Stimulated activated CD8-positive, alpha-beta memory T cell treated with anti-CD3 and anti-CD28 coated beads, Interleukin-12 subunit alpha, Interleukin-12 subunit beta, amount 100 ng/mL, for 24 hours (primary cell): ENCODE measurements at regions not wholly inside any gene's neighbourhood (a gene's known extent, or its start where the extent isn't known, plus 50 kb on each side); places are given as distances from the start of the nearest gene placed in this dataset.

Experiments used
- DNase-seq: peaks from one replicate; pipeline ENCODE4 v3.0.0-alpha.2; 2020; ENCODE audit errors: extremely low read depth

GRCh38 chr4:108365551-108365950, 196.8 kb upstream of the LEF1 start:
- no peak for DNase-seq

GRCh38 chr4:108361886-108362285, 193.2 kb upstream of the LEF1 start:
- DNase-seq, result no peak

DNA sequence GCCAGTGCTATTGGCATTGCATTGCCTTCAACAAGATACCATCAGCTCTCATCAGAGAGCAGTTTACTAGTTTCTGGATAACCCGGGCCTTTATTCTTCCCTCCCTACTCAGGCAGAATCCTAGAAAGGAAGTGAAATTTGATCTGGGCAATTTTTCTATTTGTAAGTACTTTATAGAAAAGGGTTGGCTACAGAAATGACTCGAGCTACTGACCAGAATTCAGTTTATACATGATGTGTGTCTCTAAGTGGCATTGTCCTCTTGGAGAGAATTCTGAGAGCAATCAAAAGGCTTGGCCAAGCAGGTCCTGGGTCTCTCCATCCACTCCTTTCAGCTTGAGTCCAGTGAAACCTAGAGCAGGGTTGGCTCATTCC, 192.7 kb upstream of the LEF1 start:
- no peak for DNase-seq

DNA sequence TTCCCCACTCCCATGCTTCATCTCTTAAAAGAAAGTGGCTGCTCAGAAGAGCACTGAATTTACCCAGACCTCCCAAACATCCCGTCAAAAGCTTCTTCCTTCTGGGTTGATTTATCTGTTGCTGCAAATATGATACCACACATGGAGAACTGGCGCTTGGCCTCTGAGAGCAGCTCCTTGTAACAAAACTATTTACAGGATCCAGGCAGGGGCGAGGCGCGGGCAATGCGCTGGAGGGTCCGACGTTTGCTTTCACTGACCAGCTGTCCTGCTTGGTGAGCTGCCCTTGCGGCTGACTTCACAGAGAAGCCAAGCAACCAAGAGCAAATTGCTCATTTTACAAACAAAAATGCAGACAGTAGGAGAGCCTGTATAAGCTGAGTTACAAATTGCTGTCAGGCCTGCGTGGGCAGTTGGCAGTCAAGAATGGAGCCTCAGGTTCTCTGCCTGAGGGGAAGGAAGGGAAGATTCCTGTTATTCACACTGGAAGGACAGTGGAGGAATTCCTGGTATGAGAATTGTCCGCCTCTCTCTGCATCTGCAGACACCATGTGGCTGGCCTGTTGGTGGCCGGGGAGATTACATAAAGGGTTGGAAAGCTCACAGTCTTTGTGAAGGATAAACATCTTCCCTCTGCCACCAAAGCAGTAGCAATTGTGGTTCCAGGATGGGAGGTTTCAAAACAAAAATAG, 192.2 kb upstream of the LEF1 start:
- DNase-seq, result no peak

DNA sequence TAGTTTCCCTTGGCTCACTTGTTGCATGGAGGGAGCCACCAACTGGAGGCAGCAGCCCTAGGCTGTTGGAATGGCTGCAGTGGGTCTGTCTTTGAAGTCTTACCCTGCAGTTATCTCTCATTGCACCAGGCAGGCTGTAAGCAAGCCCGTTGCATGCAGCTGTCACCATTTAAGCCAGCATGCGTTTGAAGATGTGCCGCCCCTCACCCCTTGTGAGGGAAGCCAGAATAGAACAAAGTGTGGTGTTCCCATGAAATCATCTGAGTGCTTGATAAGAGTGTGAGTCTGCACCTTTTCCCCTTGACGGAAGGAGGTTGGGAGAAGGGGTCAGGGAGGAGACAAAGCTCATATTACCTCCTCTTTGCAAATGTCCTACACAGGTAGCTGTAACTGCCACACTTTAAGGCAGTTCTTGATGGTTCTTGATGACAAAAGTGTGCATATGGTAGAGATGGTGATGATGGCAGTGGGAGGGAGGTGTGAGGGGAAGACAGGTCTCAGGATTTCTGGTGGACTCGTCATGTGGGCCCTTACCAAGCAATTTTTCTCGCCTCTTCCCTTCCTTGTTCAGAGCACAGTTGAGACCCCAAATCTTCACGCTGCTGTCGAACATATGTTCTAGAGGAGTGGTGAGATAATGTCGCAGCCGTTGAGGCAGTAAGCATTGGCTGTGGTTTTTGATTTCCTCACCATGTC, 191.4 kb upstream of the LEF1 start:
- no peak for DNase-seq

DNA sequence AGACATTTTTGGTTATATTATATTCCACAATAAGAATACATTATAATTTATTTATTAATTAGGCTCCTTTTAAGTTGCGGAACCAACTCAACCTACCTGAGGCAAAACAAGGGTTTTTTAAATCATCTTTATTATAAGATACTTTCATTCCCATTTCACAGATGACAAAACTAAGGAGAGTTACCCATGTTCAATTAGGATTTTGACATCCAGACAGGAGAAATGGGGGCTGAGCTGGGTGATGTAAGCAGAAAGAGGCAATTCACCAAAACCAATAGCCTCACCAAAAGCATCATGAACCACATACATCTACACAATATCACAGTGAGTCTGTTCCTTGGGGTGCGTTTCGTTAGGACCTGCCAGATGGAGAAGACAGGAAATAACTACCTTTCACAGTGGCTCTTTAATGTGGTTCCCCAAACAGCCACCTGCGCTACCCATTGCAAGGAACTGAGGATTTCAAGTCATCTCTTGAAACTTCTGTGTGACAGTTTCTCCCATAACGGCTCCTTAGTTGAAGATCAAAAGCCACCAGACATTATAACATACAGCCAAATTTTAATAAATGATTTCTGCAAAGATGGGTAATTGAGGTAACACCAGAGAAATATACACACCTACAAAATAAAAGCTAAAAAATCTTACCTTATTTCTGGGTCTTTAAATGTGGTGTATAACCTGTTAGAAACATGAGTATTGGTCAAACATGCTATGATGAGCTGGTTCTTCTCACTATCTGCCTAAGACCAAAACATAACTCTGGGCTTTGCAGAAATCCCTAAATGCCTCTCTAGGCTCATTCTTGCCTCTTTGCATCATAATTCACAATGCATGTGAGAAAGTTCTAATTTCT, 190.6 kb upstream of the LEF1 start:
- no peak for DNase-seq

DNA sequence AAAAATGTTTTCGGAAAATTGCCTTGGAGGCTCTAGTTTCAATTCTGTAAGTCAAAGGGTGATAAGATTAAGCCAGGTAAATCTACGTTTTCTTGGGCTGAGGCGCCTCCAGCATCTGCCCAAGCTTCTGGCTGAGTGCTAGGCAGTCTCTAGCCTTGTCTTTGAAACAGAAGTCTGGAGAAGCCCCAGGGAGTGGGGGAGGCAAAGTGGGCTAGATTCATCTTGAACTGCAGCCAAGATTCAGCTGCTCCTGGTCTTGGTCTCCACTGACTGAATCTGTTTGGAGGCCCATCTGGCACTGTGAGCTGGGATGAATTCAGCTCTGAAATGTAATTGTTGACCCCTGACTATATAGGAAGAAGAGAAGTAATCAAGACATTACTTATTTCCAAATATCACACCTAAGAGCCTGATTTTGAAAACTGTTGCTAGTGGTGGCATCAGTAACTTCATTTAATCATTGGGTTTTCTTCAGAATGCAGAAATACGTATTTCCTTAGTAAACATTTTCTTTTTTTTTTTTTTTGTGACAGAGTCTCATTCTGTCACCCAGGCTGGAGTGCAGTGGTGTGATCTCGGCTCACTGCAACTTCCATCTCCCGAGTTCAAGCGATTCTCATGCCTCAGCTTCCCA, 187.3 kb upstream of the LEF1 start:
- no peak for DNase-seq

- DNase-seq, result no peak
Observed at GRCh38 chr4:108355186-108355901, 186.6 kb upstream of the LEF1 start.

- no peak for DNase-seq
Observed at GRCh38 chr4:108352664-108353308, 184.1 kb upstream of the LEF1 start.

DNA sequence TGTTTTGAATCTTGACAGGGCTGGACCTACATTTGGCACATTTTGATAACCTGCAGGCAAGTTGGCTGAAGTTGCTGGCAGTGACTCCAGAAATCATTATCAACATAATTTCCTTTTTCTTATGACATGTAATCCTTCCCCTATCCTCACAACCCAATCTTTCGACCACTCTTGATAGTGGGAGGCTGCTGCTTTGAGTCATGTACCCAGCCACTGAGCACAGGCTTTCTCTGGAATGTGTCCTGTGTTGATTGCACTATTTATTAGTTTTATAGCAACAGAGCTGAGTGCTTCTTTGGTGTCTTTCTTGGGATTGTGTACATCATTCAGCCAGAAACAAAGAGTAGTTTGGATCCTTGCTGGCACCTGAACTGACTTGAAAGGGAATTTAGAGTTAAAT, 183.1 kb upstream of the LEF1 start:
- DNase-seq, result no peak

GRCh38 chr4:108350332-108350731, 181.6 kb upstream of the LEF1 start:
- no peak for DNase-seq

GRCh38 chr4:108346818-108347210, 178.1 kb upstream of the LEF1 start:
- DNase-seq, result no peak

DNA sequence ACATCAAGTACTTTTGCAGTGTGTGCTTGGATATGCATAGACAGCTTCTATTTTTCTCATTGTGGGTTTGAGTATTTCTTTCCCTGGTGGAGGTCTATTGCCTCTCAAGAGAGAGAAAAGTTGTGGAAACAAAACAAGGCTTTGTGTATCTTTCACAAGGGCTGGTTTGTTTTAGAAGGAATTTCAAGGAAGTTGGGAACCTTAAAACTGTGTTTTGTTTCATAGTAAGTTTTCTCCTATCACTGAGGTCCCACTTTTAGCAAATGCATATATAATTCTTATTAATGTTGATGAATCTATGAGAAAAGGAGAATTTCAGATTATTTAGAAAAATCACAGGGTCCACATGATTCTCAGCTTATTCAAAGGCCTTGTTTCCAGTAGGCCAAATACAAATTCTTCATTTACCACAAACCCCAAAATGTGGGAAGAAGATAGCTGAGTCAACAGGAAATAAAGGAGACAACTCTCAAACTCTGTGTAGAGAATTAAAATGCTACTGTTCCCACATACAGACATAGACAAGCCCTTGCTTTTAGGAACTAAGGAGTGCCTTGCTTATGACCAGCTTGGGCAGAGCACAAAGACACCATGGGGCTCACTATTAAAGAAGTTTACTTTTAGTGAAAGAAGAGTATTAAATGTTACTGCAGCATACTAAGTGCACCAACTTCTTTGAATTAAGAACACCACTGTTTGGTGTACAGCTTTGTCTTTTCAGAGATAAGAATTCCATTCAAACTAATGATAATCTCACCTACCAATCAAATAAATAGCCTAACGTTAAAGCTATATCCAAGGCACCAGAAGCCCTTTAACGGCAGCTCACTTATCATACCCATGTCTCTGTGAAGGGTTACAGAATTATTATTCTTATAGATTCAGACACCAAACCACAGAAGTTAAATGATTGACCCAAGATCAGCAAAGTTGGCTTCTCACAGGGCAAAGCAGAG, 177.4 kb upstream of the LEF1 start:
- no peak for DNase-seq

GRCh38 chr4:108342325-108342970, 173.7 kb upstream of the LEF1 start:
- DNase-seq, result no peak

DNA sequence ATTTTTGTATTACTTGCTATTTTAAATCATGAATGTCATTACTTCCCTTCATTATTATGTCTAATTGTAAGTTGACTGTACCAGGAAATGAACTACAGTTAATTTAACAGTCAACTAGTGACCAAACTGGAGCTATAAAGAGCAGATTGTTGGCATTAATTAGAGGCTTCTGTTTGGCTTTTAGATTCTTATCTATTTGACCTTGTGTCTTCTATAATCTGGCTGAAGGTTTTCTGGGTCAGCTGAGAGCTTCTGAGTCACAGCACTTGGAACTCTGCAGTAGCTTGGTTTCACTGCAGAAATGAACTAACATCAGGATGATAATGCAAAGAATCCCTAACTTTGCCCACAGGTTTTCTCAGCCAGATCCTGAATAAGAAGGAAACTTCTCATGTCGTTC, 169.2 kb upstream of the LEF1 start:
- DNase-seq, result no peak

DNA sequence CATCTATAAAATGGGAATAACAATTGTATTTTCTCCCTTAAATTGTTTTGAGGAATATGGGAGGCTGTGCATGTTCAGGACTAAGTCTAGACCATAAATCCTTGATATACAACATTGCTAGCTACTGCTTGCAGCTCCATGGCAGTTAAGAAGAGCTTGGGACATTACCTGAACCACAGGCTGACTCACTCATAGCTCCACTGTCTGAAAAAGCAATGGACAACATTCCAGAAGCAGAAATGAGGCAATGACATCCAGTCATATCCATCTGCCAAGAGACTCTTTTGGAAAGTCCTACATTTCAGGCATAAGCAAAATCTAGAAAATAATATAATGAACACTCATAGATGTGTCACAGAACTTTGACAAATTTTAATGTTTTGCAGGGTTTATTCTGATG, 167.3 kb upstream of the LEF1 start:
- DNase-seq, result no peak

DNA sequence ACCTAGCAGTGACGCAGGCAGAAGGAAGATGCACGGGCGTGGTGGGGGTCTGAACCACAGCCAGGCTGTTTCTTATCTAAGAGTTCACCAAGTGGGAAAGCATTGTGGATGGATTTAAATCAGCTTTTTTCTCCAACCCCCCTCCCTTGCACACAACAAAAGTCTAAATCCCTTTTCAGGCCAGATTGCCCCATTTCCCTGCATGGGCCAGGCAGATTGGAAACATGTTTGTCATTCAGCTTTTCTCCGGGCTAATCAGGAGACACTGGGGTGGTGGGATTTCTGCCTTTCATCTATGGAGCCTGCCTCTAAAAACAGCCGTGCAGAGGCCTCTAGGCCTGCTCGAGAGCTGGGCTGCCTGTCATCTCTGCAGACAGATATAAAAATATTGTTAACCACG, 166.3 kb upstream of the LEF1 start:
- DNase-seq, result no peak

GRCh38 chr4:108334031-108334430, 165.3 kb upstream of the LEF1 start:
- DNase-seq, result no peak

DNA sequence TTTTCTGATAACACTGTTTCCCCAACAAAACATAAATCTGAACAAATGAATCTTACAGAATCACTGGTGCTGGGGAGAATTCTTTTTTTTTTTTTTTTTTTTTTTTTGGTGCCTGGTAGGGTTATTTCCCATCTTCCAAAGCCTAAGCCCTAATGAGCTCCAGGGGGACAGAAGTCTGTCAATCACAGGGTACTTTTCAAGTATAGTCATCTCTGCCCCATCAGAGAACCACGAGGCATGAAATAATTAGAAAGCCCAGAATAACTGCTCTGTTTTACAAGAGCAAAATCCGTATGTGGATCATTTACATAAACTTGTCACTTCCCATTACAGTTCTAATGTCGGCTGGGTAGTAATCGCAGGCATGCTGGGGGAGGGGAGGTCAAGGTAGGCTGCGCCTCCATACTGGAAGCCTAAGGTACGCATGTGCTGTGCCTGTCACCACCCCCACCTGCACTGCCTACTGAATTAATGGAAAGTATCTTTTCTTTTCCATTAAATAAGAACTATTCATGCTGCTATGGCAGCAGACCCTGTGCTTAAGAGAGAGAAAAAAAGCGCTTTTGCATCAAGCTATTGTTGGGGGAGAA, 164.7 kb upstream of the LEF1 start:
- no peak for DNase-seq
